Vagina (tissue), 2 donors: ENCODE measurements at regions not wholly inside any gene's neighbourhood (a gene's known extent, or its start where the extent isn't known, plus 50 kb on each side); places are given as distances from the start of the nearest gene placed in this dataset.

ENCODE experiments used
- DNase-seq, 2 donors: peaks; one replicate each; pipeline ENCODE4 v3.0.0-alpha.2; 2017; ENCODE audit errors: extremely low spot score in 2 of 2
- H3K27ac ChIP-seq: fragments of 200-600 bp; sonication (generic); one replicate; pipeline ENCODE4 v1.5.1; 2019
- H3K27me3 ChIP-seq: fragments of 200-600 bp; sonication (generic); one replicate; pipeline ENCODE4 v1.5.1; 2019
- H3K36me3 ChIP-seq, 2 donors: fragments of 200-600 bp; sonication (generic); one replicate each; pipeline ENCODE4 v1.5.1; 2017 to 2019
- H3K4me1 ChIP-seq: fragments of 200-600 bp; sonication (generic); one replicate; pipeline ENCODE4 v1.5.1; 2019
- H3K4me3 ChIP-seq, 2 donors: fragments of 200-600 bp; sonication (generic); 1 replicate in 1 of 2; 2 replicates in 1 of 2; pipeline ENCODE4 v1.5.1; 2016 to 2019
- H3K9me3 ChIP-seq: fragments of 200-600 bp; sonication (generic); one replicate; pipeline ENCODE4 v1.5.1; 2019
- POLR2A ChIP-seq, 2 donors: fragments of 450-650 bp; IDR thresholded peaks; one replicate each; pipeline ENCODE4 v1.6.1; 2017; ENCODE audit warnings: antibody characterized with exemption in 2 of 2, mild to moderate bottlenecking in 2 of 2, moderate library complexity in 2 of 2
- POLR2AphosphoS5 ChIP-seq, 2 donors: sonication (generic); formaldehyde crosslinking; IDR thresholded peaks; one replicate each; pipeline ENCODE4 v1.9.0; 2017; ENCODE audit warnings: antibody characterized with exemption in 2 of 2, mild to moderate bottlenecking in 2 of 2, low read depth in 1 of 2; ENCODE audit not compliant: insufficient read depth in 1 of 2
- intact Hi-C: fragments of 100-400 bp; cut with DNase I; formaldehyde crosslinking; loops from one replicate; pipeline ENCODE4 v1.15.1; 2023
- TF ChIP-seq, protein P1 (sequence below), 3 experiments: fragments of 450-650 bp in 2 of 3; fragments of 200-600 bp in 1 of 3; sonication (generic) in 1 of 3; IDR thresholded peaks; one replicate each; pipeline ENCODE4 v1.5.1; 2017 to 2019; ENCODE audit warnings: antibody characterized with exemption in 3 of 3, mild to moderate bottlenecking in 2 of 3, moderate library complexity in 2 of 3

DNA sequence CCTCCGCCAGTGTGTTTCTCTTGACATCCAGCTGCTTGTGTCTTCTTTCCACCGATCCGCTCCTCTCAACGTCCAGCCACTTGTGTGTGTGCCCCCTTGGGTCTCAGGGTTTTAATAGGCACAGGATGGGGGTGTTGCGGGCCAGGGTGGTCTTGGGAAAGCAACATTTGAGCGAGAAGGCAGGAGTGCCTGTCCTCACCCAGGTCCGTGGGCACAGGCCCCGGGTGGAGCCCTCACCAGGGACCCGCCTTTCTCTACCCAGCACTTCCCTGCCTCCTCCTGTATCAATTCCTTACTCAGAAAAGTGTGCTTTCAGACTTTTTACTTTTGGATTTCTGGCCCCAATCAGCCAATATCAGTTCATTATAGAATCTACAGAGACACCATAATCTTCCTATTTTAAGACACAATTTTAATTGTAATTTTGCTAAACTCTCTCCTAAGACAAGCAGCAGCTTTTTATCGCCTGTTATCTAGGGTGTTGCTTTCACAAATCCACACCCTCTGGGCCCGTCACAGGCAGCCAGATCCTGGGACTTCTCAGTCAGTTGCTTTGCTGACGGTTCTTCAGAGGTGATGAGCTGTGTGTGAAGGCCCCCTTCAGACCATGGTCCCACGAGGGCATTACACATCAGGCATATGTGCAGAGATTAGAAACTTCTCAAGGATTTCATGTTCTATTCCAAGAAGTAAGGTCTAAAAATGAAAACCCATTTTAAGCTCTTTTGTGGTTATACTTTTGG is 96.0 kb upstream of the FHL2 start:
- Histone ChIP-seq H3K9me3 (peaks cover 3% of the 10 kb centered on the region), H3K27ac (no peak overlapping the region)
- TF ChIP-seq, protein P1, sequence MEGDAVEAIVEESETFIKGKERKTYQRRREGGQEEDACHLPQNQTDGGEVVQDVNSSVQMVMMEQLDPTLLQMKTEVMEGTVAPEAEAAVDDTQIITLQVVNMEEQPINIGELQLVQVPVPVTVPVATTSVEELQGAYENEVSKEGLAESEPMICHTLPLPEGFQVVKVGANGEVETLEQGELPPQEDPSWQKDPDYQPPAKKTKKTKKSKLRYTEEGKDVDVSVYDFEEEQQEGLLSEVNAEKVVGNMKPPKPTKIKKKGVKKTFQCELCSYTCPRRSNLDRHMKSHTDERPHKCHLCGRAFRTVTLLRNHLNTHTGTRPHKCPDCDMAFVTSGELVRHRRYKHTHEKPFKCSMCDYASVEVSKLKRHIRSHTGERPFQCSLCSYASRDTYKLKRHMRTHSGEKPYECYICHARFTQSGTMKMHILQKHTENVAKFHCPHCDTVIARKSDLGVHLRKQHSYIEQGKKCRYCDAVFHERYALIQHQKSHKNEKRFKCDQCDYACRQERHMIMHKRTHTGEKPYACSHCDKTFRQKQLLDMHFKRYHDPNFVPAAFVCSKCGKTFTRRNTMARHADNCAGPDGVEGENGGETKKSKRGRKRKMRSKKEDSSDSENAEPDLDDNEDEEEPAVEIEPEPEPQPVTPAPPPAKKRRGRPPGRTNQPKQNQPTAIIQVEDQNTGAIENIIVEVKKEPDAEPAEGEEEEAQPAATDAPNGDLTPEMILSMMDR (IDR thresholded peaks at IDR 0.05): no peak

DNA sequence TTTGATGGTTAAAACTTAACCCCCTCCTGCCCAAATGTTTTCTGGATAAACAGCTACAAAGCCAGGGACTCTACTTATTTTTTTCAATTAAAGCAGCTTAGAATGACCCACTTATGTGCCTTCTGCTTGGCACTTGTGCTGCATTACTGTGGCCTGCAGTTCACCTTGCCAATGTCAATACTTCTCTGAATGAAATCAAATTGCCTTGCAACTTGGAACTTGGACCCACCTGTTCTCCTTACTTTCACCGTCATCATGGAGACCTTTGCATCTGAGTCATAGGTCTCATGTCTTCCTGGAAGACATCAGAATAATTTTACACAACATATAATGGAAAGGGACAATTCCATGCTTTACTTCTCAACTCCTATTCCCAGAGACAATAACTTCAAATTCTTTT is 92.1 kb upstream of the FHL2 start:
- Histone ChIP-seq H3K4me1 (no peaks in the 10 kb centered on the region), H3K27ac (no peak overlapping the region), H3K9me3 (peaks cover 3% of the 10 kb centered on the region), H3K27me3 (no peaks in the 10 kb centered on the region), H3K4me3 (no peak overlapping the region), H3K36me3 (no peaks in the 10 kb centered on the region)
- no peak for DNase-seq
- intact Hi-C loops: no loop called here
- TF ChIP-seq POLR2AphosphoS5 (IDR thresholded peaks at IDR 0.05; ENCODE audit: insufficient read depth in 1 of 2, low read depth in 1 of 2) (no peak), POLR2A (IDR thresholded peaks at IDR 0.05) (no peak)
- TF ChIP-seq, protein P1 (IDR thresholded peaks at IDR 0.05): no peak

More for the DNA sequence above, 96.0 kb upstream of the FHL2 start:
- Histone ChIP-seq H3K27me3 (no peaks in the 10 kb centered on the region), H3K36me3 (no peaks in the 10 kb centered on the region), H3K4me3 (no peak overlapping the region), H3K4me1 (no peaks in the 10 kb centered on the region)
- DNase-seq: no peak
- intact Hi-C loops: no loop called here

DNA sequence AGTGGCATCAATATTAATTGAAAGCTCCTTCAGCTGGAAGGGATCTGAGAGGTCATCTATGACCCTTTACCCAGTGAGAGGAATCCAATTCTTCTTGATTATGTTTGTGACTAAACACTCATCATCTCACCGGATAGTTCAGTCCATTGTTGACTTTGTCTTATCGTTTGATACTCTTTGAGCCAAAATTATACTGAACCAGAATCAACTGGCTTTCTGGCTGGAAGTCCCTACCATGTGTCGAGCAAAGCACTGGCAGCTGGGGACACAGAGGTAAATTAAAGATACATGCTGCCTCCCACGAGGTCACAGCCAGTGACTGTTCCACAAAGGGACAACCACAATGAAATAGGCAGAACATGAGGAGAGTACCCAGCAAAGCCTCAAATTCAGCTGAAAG is 91.4 kb upstream of the FHL2 start:
- no peak for TF ChIP-seq POLR2A (IDR thresholded peaks at IDR 0.05)
- H3K4me3 ChIP-seq: no peak overlapping the region
- DNase-seq: no peak
- no peak overlapping the region for H3K27ac ChIP-seq
- no peaks in the 10 kb centered on the region for H3K27me3 ChIP-seq
- peaks cover 3% of the 10 kb centered on the region for H3K9me3 ChIP-seq
- no peaks in the 10 kb centered on the region for H3K4me1 ChIP-seq
- intact Hi-C loops: no loop called here
- H3K36me3 ChIP-seq: no peaks in the 10 kb centered on the region

DNA sequence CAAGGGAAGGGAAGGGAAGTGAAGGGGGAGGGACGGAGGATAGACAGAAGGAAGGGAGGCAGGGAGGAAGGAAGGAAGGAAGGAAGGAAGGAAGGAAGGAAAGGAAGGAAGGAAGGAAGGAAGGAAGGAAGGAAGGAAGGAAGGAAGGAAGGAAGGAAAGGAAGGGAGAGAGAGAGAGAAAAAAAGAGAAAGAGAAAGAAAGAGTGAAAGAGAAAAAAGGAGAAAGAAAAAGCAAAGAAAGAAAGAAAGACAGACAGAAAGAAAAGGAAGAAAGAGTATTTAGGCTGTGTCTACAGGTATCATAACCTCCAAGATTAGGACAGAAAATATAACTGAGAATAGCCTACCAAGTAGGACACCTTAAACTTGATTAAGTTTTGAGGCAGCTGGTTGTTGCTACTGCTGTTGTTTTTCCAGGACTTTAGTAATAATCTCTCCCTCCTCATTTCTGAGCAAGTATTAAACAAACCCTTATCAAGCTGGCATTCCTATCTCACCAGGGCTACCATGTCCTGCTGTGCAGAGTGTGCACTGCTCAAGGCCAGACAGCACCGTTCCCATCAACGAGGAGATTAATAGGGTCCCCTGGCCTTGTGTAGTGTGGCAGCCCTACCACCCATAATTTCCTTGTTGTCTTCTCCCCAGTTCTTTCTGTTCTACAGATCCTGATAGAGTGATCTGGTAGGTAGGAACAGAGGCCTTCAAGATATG is 90.5 kb upstream of the FHL2 start:
- DNase-seq: no peak
- intact Hi-C loops: no loop called here

DNA sequence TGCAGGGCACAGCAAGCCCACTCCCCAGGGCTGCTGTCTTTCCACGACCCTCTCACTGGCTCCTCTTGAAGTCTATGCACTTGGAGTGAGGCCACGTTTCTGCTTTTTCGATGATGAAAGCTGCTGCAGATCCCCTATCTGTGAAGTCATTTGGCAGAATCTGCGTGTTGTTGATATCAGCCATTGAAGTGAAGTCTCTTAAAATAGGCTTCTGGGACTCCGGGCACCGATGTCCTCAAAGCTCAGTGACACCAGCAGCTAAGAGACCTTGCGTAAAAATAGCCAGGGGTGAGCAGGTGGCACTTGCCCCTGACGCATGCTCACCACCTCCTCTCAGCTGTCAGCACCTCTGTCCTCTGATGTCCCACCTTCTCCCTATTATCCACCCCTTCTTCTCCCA is 89.4 kb upstream of the FHL2 start:
- no peak overlapping the region for H3K4me3 ChIP-seq
- DNase-seq: no peak
- TF ChIP-seq, protein P1 (IDR thresholded peaks at IDR 0.05): no peak
- no peak for TF ChIP-seq POLR2AphosphoS5 (IDR thresholded peaks at IDR 0.05; ENCODE audit: insufficient read depth in 1 of 2, low read depth in 1 of 2)
- TF ChIP-seq POLR2A (IDR thresholded peaks at IDR 0.05): no peak
- no peaks in the 10 kb centered on the region for H3K4me1 ChIP-seq
- H3K27ac ChIP-seq: no peak overlapping the region
- peaks cover 3% of the 10 kb centered on the region for H3K9me3 ChIP-seq
- H3K36me3 ChIP-seq: no peaks in the 10 kb centered on the region
- H3K27me3 ChIP-seq: no peaks in the 10 kb centered on the region
- intact Hi-C loops: no loop called here

More for the DNA sequence above, 90.5 kb upstream of the FHL2 start:
- no peak overlapping the region for H3K27ac ChIP-seq
- TF ChIP-seq, protein P1 (IDR thresholded peaks at IDR 0.05): no peak
- no peak for TF ChIP-seq POLR2A (IDR thresholded peaks at IDR 0.05)
- TF ChIP-seq POLR2AphosphoS5 (IDR thresholded peaks at IDR 0.05; ENCODE audit: insufficient read depth in 1 of 2, low read depth in 1 of 2): no peak
- H3K4me3 ChIP-seq: no peak overlapping the region
- peaks cover 3% of the 10 kb centered on the region for H3K9me3 ChIP-seq
- no peaks in the 10 kb centered on the region for H3K4me1 ChIP-seq
- no peaks in the 10 kb centered on the region for H3K27me3 ChIP-seq
- H3K36me3 ChIP-seq: no peaks in the 10 kb centered on the region
